K562 (cell line): ENCODE measurements at regions not wholly inside any gene's neighbourhood (a gene's known extent, or its start where the extent isn't known, plus 50 kb on each side); places are given as distances from the start of the nearest gene placed in this dataset.

Source experiments
- ATAC-seq: fragments of 200-7000 bp; cut with Tn5 transposase; 3 replicates; pipeline ENCODE4 v1.9.1; 2020; ENCODE audit warnings: moderate library complexity
- BruUV-seq: library from RNA; stranded (reverse); fragments of 400-500 nt; replicated peaks from 2 replicates; lab custom pipeline; 2021; lab: Mats Ljungman, UMichigan
- CTCF ChIA-PET: fragments of 300-600 bp; formaldehyde crosslinking; extraction: SDS; loops from one replicate; lab custom pipeline; 2021; ENCODE audit warnings: low intra/inter-chr PET ratio; lab: Yijun Ruan, JAX
- POLR2A ChIA-PET: fragments of 300-600, 350-650 bp; sonication (Branson Sonifier 250); formaldehyde crosslinking; extraction: SDS; loops from one replicate; lab custom pipeline; 2021; ENCODE audit warnings: antibody characterized with exemption, inconsistent platforms; lab: Yijun Ruan, JAX
- DNase-seq, 4 experiments: peaks; one replicate each; pipeline versions ENCODE4 v3.0.0 to v3.0.0-alpha.2; 2011 to 2018; ENCODE audit warnings: low spot score in 3 of 4, mixed read lengths in 3 of 4; ENCODE audit errors: extremely low read depth in 1 of 4
- FAIRE-seq: peaks from 2 replicates; lab custom pipeline; 2011; peaks lifted over from hg19 to GRCh38; lab: Jason Lieb, UNC
- H2AFZ ChIP-seq: 2 replicates; pipeline ENCODE4 v1.6.0; 2011; ENCODE audit warnings: low read depth, low read length, control low read depth, inconsistent platforms
- H3K27ac ChIP-seq: fragments of 200-600 bp; 3 replicates; pipeline ENCODE4 v1.8.0; 2011; ENCODE audit warnings: low read depth, mild to moderate bottlenecking, control low read depth, inconsistent platforms, low read length, moderate library complexity, mixed read lengths; ENCODE audit errors: extremely low read depth
- H3K27me3 ChIP-seq, 2 experiments: fragments of 300-600 bp in 1 of 2; 2 replicates in 1 of 2; 3 replicates in 1 of 2; pipeline versions ENCODE4 v1.6.0 to v1.8.0; 2011; ENCODE audit warnings: inconsistent platforms in 2 of 2, low read length in 2 of 2, mild to moderate bottlenecking in 1 of 2, mixed read lengths in 1 of 2, moderate library complexity in 1 of 2; ENCODE audit not compliant: control insufficient read depth in 2 of 2, insufficient read depth in 2 of 2
- H3K36me3 ChIP-seq: fragments of 300-600 bp; 3 replicates; pipeline ENCODE4 v1.8.0; 2011; ENCODE audit warnings: mild to moderate bottlenecking, low read length, inconsistent platforms; ENCODE audit not compliant: control insufficient read depth, insufficient read depth
- H3K4me1 ChIP-seq, 2 experiments: fragments of 200-600 bp in 1 of 2; replicated peaks in 1 of 2; 2 replicates in 1 of 2; 3 replicates in 1 of 2; pipeline versions ENCODE4 v1.5.1 to v1.8.0; 2011; ENCODE audit warnings: inconsistent platforms in 2 of 2, low read length in 2 of 2, mild to moderate bottlenecking in 1 of 2, mixed read lengths in 1 of 2, moderate library complexity in 1 of 2; ENCODE audit not compliant: control insufficient read depth in 2 of 2, insufficient read depth in 2 of 2
- H3K4me2 ChIP-seq: 2 replicates; pipeline ENCODE4 v1.6.1; 2011; ENCODE audit warnings: low read length, control low read depth, inconsistent platforms, mixed read lengths; ENCODE audit not compliant: insufficient read depth
- H3K4me3 ChIP-seq: fragments of 200-600 bp; sonication (generic), shearing (Covaris generic); 2 replicates; pipeline ENCODE4 v1.5.1; 2016; ENCODE audit warnings: control low read depth, inconsistent platforms
- H3K79me2 ChIP-seq: fragments of 200-600 bp; 3 replicates; pipeline ENCODE4 v1.8.0; 2011; ENCODE audit warnings: low read length, inconsistent platforms; ENCODE audit not compliant: control insufficient read depth, insufficient read depth
- H3K9ac ChIP-seq, 2 experiments: 2 replicates each; pipeline versions ENCODE4 v1.6.0 to v1.6.1; 2011; ENCODE audit warnings: low read depth in 2 of 2, low read length in 2 of 2, control low read depth in 1 of 2, inconsistent platforms in 1 of 2, mild to moderate bottlenecking in 1 of 2, mixed read lengths in 1 of 2; ENCODE audit not compliant: insufficient read depth in 1 of 2
- H3K9me1 ChIP-seq: one replicate; pipeline ENCODE4 v1.6.0; 2011; ENCODE audit warnings: inconsistent platforms, mild to moderate bottlenecking, low read length, moderate library complexity; ENCODE audit not compliant: control insufficient read depth, insufficient read depth
- H3K9me3 ChIP-seq: replicated peaks from 2 replicates; pipeline ENCODE4 v1.5.1; 2011; ENCODE audit warnings: low read depth, low read length, inconsistent platforms; ENCODE audit not compliant: control insufficient read depth, insufficient read depth
- H4K20me1 ChIP-seq: replicated peaks from 2 replicates; pipeline ENCODE4 v1.6.1; 2011; ENCODE audit warnings: low read length, inconsistent platforms, mixed read lengths; ENCODE audit not compliant: control insufficient read depth, insufficient read depth
- DACH1 ChIP-seq: fragments of 450-650 bp; IDR thresholded peaks from 2 replicates; pipeline ENCODE4 v1.6.1; 2018; ENCODE audit not compliant: partially characterized antibody
- HDAC6 ChIP-seq: IDR thresholded peaks from 2 replicates; pipeline ENCODE4 v1.6.1; 2012; ENCODE audit warnings: low read depth, mild to moderate bottlenecking, control low read depth, inconsistent platforms, low read length, moderate library complexity
- MAFG ChIP-seq: fragments of 450-650 bp; conservative IDR thresholded peaks from 2 replicates; pipeline ENCODE4 v1.6.1; 2016; ENCODE audit warnings: missing genetic modification characterization, missing compliant biosample characterization
- MCM7 ChIP-seq, 2 experiments: fragments of 450-650 bp; IDR thresholded peaks; 2 replicates each; pipeline ENCODE4 v1.6.1; 2016 to 2018
- MITF ChIP-seq: IDR thresholded peaks from 2 replicates; pipeline ENCODE4 v1.6.1; 2014; ENCODE audit warnings: antibody characterized with exemption
- NFIX ChIP-seq: fragments of 250-450 bp; sonication (Bioruptor Pico); IDR thresholded peaks from 2 replicates; pipeline ENCODE4 v1.4.0; 2020; ENCODE audit warnings: low read depth, mild to moderate bottlenecking, moderate library complexity
- NFYB ChIP-seq: IDR thresholded peaks from 2 replicates; pipeline ENCODE4 v1.6.1; 2011; ENCODE audit warnings: mild to moderate bottlenecking, moderate library complexity; ENCODE audit not compliant: insufficient read length; ENCODE audit errors: extremely low read depth
- PHF8 ChIP-seq: fragments of 200-600 bp; sonication (generic); IDR thresholded peaks from 2 replicates; pipeline ENCODE4 v1.6.1; 2012; ENCODE audit warnings: mixed run types, mild to moderate bottlenecking, inconsistent platforms, low read length, moderate library complexity, borderline replicate concordance
- POLR2A ChIP-seq: fragments of 450-650 bp; conservative IDR thresholded peaks from 2 replicates; pipeline ENCODE4 v1.6.1; 2016
- SMARCA4 ChIP-seq: fragments of 450-650 bp; IDR thresholded peaks from 2 replicates; pipeline ENCODE4 v1.6.1; 2016
- ZBTB8A ChIP-seq: fragments of 450-650 bp; IDR thresholded peaks from 2 replicates; pipeline ENCODE4 v1.6.1; 2018; ENCODE audit warnings: mild to moderate bottlenecking, moderate library complexity; ENCODE audit not compliant: partially characterized antibody
- ZNF444 ChIP-seq: fragments of 250-450 bp; sonication (Bioruptor Pico); IDR thresholded peaks from 2 replicates; pipeline ENCODE4 v1.4.0; 2020; ENCODE audit warnings: mild to moderate bottlenecking, moderate library complexity
- ZNF445 ChIP-seq: fragments of 250-450 bp; sonication (Bioruptor Pico); IDR thresholded peaks from 2 replicates; pipeline ENCODE4 v1.4.0; 2020; ENCODE audit warnings: low read depth, mild to moderate bottlenecking, moderate library complexity
- ZNF586 ChIP-seq: fragments of 450-650 bp; formaldehyde crosslinking; conservative IDR thresholded peaks from 2 replicates; pipeline ENCODE4 v1.4.0; 2020; ENCODE audit warnings: mild to moderate bottlenecking, moderate library complexity
- ZNF699 ChIP-seq: fragments of 250-450 bp; sonication (Bioruptor Pico); IDR thresholded peaks from 2 replicates; pipeline ENCODE4 v1.8.0; 2021; ENCODE audit warnings: mild to moderate bottlenecking, moderate library complexity; ENCODE audit not compliant: insufficient replicate concordance
- WGBS: fragments of 100-300 bp; shearing (Covaris generic); methylation state at CpG from one replicate; pipeline ENCODE4 v1.1.6; 2016; ENCODE audit warnings: low coverage, mixed read lengths; ENCODE audit not compliant: insufficient coverage; ENCODE audit errors: missing lambda C conversion rate; 5-methylcytosine and 5-hydroxymethylcytosine counted together
- in situ Hi-C: fragments of 300-500 bp; cut with MboI; formaldehyde crosslinking; loops from 4 replicates; pipeline ENCODE4 v1.15.0; 2018; ENCODE audit warnings: inconsistent platforms, mixed read lengths
- intact Hi-C: fragments of 100-400 bp; cut with micrococcal nuclease; formaldehyde crosslinking; loops from 2 replicates; pipeline ENCODE4 v1.14.2; 2022
- TF ChIP-seq, protein P1 (sequence below): sonication (generic); formaldehyde crosslinking; IDR thresholded peaks from 2 replicates; pipeline ENCODE4 v1.8.1; 2023; ENCODE audit warnings: mild to moderate bottlenecking, missing genetic modification reagents

- Histone ChIP-seq H3K4me3 (no peak overlapping the region), H3K27me3 (peaks cover 2 to 6% of the 10 kb centered on the region in 2 experiments; a peak in 2 of 5 replicates), H3K27ac (no peak overlapping the region), H4K20me1 (no peaks in the 10 kb centered on the region), H3K9me1 (no peaks in the 10 kb centered on the region), H3K4me1 (peaks cover 0 to 4% of the 10 kb centered on the region in 2 experiments; a peak in 1 of 5 replicates)
- ChIA-PET POLR2A (interaction anchor here (0.5 to 0.7 kb wide), 2 partner anchors 321 to 671 kb away, joined by 3 read pairs; no protein-coding TSS in a partner anchor), CTCF (no interaction called here)
- WGBS, result 10% methylated on average over 6 of the region's 6 CpGs
- DNase-seq (no peak), FAIRE-seq (no peak)
- no peak for TF ChIP-seq PHF8
- no peak for TF ChIP-seq MCM7 (IDR thresholded peaks at IDR 0.05)
- no peak for TF ChIP-seq DACH1
- TF ChIP-seq, protein P1, sequence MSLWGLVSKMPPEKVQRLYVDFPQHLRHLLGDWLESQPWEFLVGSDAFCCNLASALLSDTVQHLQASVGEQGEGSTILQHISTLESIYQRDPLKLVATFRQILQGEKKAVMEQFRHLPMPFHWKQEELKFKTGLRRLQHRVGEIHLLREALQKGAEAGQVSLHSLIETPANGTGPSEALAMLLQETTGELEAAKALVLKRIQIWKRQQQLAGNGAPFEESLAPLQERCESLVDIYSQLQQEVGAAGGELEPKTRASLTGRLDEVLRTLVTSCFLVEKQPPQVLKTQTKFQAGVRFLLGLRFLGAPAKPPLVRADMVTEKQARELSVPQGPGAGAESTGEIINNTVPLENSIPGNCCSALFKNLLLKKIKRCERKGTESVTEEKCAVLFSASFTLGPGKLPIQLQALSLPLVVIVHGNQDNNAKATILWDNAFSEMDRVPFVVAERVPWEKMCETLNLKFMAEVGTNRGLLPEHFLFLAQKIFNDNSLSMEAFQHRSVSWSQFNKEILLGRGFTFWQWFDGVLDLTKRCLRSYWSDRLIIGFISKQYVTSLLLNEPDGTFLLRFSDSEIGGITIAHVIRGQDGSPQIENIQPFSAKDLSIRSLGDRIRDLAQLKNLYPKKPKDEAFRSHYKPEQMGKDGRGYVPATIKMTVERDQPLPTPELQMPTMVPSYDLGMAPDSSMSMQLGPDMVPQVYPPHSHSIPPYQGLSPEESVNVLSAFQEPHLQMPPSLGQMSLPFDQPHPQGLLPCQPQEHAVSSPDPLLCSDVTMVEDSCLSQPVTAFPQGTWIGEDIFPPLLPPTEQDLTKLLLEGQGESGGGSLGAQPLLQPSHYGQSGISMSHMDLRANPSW (CRISPR knock-in tag), result no peak
- no peak for TF ChIP-seq MITF
- TF ChIP-seq NFYB, result no peak
- TF ChIP-seq MAFG, result no peak
- no peak for TF ChIP-seq ZNF444 (CRISPR knock-in tag)
- TF ChIP-seq ZNF699, result no peak
- TF ChIP-seq ZNF586 (CRISPR knock-in tag), result no peak
- TF ChIP-seq HDAC6, result no peak
- TF ChIP-seq NFIX (CRISPR knock-in tag), result no peak
- TF ChIP-seq ZNF445 (CRISPR knock-in tag), result no peak
- no peak for TF ChIP-seq SMARCA4
- TF ChIP-seq POLR2A, result no peak
- TF ChIP-seq ZBTB8A, result no peak
- TF ChIP-seq, all 486 proteins: peak for 0
- H3K79me2 ChIP-seq, result no peaks in the 10 kb centered on the region
- intact Hi-C loops, result no loop called here
- no peaks in the 10 kb centered on the region for H3K36me3 ChIP-seq
- no peak for ATAC-seq
- H3K9ac ChIP-seq, result no peak overlapping the region
- H3K9me3 ChIP-seq, result no peaks in the 10 kb centered on the region
- H3K4me2 ChIP-seq, result no peak overlapping the region
- H2AFZ ChIP-seq, result no peak overlapping the region
- in situ Hi-C loops, result loop anchor here (25.0 kb wide), 2 partner anchors 692 to 1167 kb away; no protein-coding TSS in a partner anchor
- no TSS peak for BruUV-seq
Measured at GRCh38 chr4:159428975-159429692, 326.3 kb downstream of the RAPGEF2 start.
